Astrocyte of the cerebellum (primary cell): ENCODE measurements at regions not wholly inside any gene's neighbourhood (a gene's known extent, or its start where the extent isn't known, plus 50 kb on each side); places are given as distances from the start of the nearest gene placed in this dataset.

ENCODE experiments used
- DNase-seq: peaks from one replicate; pipeline ENCODE4 v3.0.0-alpha.2; 2011; ENCODE audit warnings: low read depth
- H3K4me3 ChIP-seq: 2 replicates; pipeline ENCODE4 v1.5.1; 2011; ENCODE audit warnings: mild to moderate bottlenecking, low read depth, low read length, moderate library complexity
- in situ Hi-C: cut with HindIII; loops from 2 replicates; pipeline ENCODE4 v1.10.0; 2017; ENCODE audit warnings: low sequenced_read_pairs
- TF ChIP-seq, protein P1 (sequence below): IDR thresholded peaks from 2 replicates; pipeline ENCODE4 v1.5.1; 2012; ENCODE audit warnings: low read length, low read depth, moderate library complexity, mild to moderate bottlenecking; ENCODE audit errors: missing control alignments

DNA sequence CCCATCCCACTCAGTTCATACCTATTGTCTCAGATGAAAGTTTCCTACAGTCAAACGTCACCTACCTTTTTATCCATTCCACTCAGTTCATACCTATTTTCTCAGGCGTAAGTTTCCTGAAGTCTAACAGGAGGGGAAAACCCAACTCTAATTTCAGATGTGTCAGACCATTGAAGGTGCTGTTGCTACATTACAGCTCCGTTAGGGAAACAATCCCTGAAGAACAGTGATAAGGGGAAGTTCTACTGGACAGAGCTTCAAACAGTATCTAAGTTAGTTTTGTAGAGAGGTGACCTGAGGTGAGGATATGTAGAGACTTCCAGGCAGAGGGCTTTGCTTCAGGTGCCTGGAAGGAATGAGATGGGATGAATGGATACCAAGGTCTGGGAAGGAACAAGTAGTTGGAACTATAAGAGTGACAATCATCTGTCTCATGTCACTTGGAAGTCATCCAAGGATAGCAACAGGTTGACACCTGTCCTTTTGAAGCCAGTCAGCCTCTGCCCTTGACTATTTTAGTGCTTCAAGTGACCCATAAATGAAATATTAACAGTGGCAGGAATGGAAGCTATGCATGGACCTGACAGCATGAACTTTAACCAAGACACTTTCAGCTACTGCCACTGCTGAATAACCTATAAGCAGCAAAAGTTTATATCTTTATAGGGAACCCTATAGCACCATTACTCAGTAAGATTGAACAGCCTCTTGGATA lies 191.6 kb upstream of the MOCS1 start:
- TF ChIP-seq, protein P1, sequence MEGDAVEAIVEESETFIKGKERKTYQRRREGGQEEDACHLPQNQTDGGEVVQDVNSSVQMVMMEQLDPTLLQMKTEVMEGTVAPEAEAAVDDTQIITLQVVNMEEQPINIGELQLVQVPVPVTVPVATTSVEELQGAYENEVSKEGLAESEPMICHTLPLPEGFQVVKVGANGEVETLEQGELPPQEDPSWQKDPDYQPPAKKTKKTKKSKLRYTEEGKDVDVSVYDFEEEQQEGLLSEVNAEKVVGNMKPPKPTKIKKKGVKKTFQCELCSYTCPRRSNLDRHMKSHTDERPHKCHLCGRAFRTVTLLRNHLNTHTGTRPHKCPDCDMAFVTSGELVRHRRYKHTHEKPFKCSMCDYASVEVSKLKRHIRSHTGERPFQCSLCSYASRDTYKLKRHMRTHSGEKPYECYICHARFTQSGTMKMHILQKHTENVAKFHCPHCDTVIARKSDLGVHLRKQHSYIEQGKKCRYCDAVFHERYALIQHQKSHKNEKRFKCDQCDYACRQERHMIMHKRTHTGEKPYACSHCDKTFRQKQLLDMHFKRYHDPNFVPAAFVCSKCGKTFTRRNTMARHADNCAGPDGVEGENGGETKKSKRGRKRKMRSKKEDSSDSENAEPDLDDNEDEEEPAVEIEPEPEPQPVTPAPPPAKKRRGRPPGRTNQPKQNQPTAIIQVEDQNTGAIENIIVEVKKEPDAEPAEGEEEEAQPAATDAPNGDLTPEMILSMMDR, result no peak
- no peak for DNase-seq
- no peak overlapping the region for H3K4me3 ChIP-seq
- in situ Hi-C loops, result no loop called here

DNA sequence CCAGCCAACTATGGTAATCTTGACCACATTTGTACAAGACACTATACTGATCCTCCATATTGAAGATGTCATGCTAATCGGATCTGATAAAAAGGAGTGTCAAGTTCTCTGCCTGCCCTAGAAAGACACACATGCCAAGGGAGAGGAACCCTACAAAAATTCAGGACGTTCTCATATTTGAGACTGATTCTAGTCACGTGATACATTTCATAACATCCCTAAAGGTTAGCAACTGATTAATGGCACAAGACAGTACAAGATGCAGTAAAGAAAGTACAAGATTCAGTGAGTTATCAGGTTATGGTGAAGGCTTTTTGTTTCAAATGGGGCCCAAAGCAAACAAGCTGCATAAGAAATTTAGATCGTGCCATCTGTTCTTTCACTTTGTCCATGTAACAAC lies 190.7 kb upstream of the MOCS1 start:
- in situ Hi-C loops, result no loop called here
- H3K4me3 ChIP-seq, result no peak overlapping the region
- TF ChIP-seq, protein P1, result no peak
- no peak for DNase-seq

DNA sequence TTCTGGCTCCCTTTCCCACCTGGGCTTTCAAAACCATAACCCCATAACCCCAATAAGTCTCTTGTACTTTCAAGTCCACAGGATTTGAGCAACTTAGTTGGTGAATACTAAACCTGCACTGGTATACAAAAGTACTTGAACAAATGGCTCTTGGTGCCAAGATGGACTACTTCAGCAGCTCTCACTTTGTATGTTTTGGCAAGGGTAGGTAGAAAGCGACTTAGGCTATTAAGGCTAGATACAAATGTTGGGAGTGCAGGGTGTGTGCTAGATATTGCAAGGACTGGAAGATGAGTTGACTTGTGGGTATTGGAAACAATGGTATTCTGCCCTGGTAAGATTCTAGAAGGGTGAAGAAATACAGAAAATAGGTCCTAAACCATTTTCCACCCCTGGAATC lies 182.6 kb upstream of the MOCS1 start:
- no peak overlapping the region for H3K4me3 ChIP-seq
- in situ Hi-C loops, result no loop called here
- TF ChIP-seq, protein P1, result no peak
- DNase-seq, result no peak

DNA sequence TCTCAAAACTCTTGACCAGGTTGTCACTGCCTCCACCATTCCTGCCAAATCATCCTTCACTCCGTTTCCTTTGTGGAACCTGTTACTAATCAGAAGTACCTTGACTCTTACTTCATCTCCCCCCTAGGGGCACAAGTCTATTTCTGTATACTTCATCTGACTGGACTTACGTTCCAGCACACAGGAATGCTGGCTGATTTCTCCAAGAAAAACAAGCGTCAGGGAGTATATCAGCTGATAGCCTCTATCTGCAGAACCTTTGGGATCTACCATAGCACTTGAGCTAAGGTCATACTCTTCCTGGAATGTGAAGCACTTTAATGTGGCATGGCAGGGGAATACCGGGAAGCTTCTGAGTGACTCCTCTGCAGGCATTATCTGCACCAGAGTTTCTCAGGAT lies 178.1 kb upstream of the MOCS1 start:
- TF ChIP-seq, protein P1, result no peak
- no peak overlapping the region for H3K4me3 ChIP-seq
- no peak for DNase-seq
- in situ Hi-C loops, result no loop called here

DNA sequence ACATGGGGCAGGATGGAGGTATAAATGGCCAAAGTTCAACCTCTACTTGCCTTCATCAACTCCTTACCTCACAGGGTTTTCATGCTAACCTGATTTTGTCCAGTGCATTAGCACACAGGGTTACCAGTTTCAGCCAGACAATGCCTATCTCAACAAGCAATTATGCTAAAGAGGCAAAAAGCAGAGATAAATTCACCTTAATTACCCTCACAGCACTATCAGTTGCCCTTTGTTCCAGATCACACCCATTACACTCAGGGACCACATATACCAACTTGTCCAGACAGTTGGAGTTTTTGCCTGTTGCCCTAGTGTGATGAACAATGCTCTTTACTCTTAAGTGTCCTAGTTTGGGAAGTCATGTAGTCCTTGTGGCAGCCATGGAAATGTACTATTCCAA lies 174.5 kb upstream of the MOCS1 start:
- no peak for DNase-seq
- TF ChIP-seq, protein P1, result no peak
- in situ Hi-C loops, result no loop called here
- no peak overlapping the region for H3K4me3 ChIP-seq

DNA sequence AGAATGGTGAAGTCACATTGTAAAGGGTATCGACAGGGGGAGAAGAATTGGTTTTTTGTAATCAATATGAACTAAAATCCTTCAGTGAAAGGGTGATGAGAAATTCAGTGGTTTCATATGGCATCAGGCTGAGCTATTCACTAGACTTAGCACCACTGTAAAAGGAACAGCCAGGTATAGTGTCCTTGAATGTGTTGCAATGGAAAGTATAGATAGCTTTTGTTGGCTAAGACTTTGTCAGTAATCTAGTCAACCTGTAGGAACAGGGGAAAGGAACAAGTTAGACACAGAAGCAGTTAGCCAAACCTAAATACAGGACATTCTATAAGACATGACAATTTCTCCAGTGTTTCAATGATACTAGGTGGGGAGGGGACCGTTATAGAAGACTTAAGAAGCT lies 172.6 kb upstream of the MOCS1 start:
- DNase-seq, result no peak
- TF ChIP-seq, protein P1, result no peak

More for the DNA sequence above, 172.6 kb upstream of the MOCS1 start:
- in situ Hi-C loops, result no loop called here
- no peak overlapping the region for H3K4me3 ChIP-seq
